ENCODE measurements at regions not wholly inside any gene's neighbourhood (a gene's known extent, or its start where the extent isn't known, plus 50 kb on each side); places are given as distances from the start of the nearest gene placed in this dataset.

GRCh38 chr2:21330786-21331391 lies 207.1 kb downstream of the TDRD15 start:
- WGBS (ENCODE audit: insufficient coverage, insufficient read length) = no CpG with 5 or more reads among the region's 5 CpGs
- Histone ChIP-seq H3K27ac (ENCODE audit: low read length) (no peak overlapping the region), H3K4me1 (ENCODE audit: control insufficient read depth, insufficient read depth, low read length) (no peaks in the 10 kb centered on the region), H3K36me3 (ENCODE audit: control insufficient read depth, insufficient read depth, low read length) (no peaks in the 10 kb centered on the region), H3K9me3 (ENCODE audit: control insufficient read depth, insufficient read depth, low read length) (no peaks in the 10 kb centered on the region), H3K4me3 (ENCODE audit: low read length) (no peak overlapping the region), H3K27me3 (ENCODE audit: control insufficient read depth, insufficient read depth, low read length) (no peaks in the 10 kb centered on the region)
- DNase-seq (ENCODE audit: low read depth, low spot score) = no peak

- Histone ChIP-seq H3K9me3 (ENCODE audit: control insufficient read depth, insufficient read depth, low read length) (no peaks in the 10 kb centered on the region), H3K27me3 (ENCODE audit: control insufficient read depth, insufficient read depth, low read length) (no peaks in the 10 kb centered on the region), H3K4me1 (ENCODE audit: control insufficient read depth, insufficient read depth, low read length) (no peaks in the 10 kb centered on the region), H3K4me3 (ENCODE audit: low read length) (no peak overlapping the region), H3K27ac (ENCODE audit: low read length) (no peak overlapping the region), H3K36me3 (ENCODE audit: control insufficient read depth, insufficient read depth, low read length) (no peaks in the 10 kb centered on the region)
- WGBS (ENCODE audit: insufficient coverage, insufficient read length) = no CpG with 5 or more reads among the region's 3 CpGs
- DNase-seq (ENCODE audit: low read depth, low spot score) = no peak
Observed at GRCh38 chr2:21331625-21332370, 208.0 kb downstream of the TDRD15 start.

GRCh38 chr2:21332993-21333625 lies 209.3 kb downstream of the TDRD15 start:
- DNase-seq (ENCODE audit: low read depth, low spot score) = no peak
- no peak overlapping the region for H3K27ac ChIP-seq (ENCODE audit: low read length)
- no CpG with 5 or more reads among the region's 5 CpGs for WGBS (ENCODE audit: insufficient coverage, insufficient read length)
- H3K9me3 ChIP-seq (ENCODE audit: control insufficient read depth, insufficient read depth, low read length) = no peaks in the 10 kb centered on the region
- H3K36me3 ChIP-seq (ENCODE audit: control insufficient read depth, insufficient read depth, low read length) = no peaks in the 10 kb centered on the region
- H3K4me1 ChIP-seq (ENCODE audit: control insufficient read depth, insufficient read depth, low read length) = no peaks in the 10 kb centered on the region
- H3K4me3 ChIP-seq (ENCODE audit: low read length) = no peak overlapping the region
- no peaks in the 10 kb centered on the region for H3K27me3 ChIP-seq (ENCODE audit: control insufficient read depth, insufficient read depth, low read length)

- no peak overlapping the region for H3K27ac ChIP-seq (ENCODE audit: low read length)
- WGBS (ENCODE audit: insufficient coverage, insufficient read length) = no CpG with 5 or more reads among the region's 2 CpGs
- no peaks in the 10 kb centered on the region for H3K27me3 ChIP-seq (ENCODE audit: control insufficient read depth, insufficient read depth, low read length)
- H3K4me1 ChIP-seq (ENCODE audit: control insufficient read depth, insufficient read depth, low read length) = no peaks in the 10 kb centered on the region
- no peaks in the 10 kb centered on the region for H3K9me3 ChIP-seq (ENCODE audit: control insufficient read depth, insufficient read depth, low read length)
- no peaks in the 10 kb centered on the region for H3K36me3 ChIP-seq (ENCODE audit: control insufficient read depth, insufficient read depth, low read length)
- DNase-seq (ENCODE audit: low read depth, low spot score) = no peak
- H3K4me3 ChIP-seq (ENCODE audit: low read length) = no peak overlapping the region
Observed at GRCh38 chr2:21333684-21334083, 209.9 kb downstream of the TDRD15 start.

- Histone ChIP-seq H3K4me1 (ENCODE audit: control insufficient read depth, insufficient read depth, low read length) (no peaks in the 10 kb centered on the region), H3K9me3 (ENCODE audit: control insufficient read depth, insufficient read depth, low read length) (no peaks in the 10 kb centered on the region), H3K36me3 (ENCODE audit: control insufficient read depth, insufficient read depth, low read length) (no peaks in the 10 kb centered on the region), H3K27me3 (ENCODE audit: control insufficient read depth, insufficient read depth, low read length) (no peaks in the 10 kb centered on the region), H3K27ac (ENCODE audit: low read length) (no peak overlapping the region), H3K4me3 (ENCODE audit: low read length) (no peak overlapping the region)
- WGBS (ENCODE audit: insufficient coverage, insufficient read length) = no CpG with 5 or more reads among the region's 2 CpGs
- no peak for DNase-seq (ENCODE audit: low read depth, low spot score)
Observed at GRCh38 chr2:21346984-21347383, 223.2 kb downstream of the TDRD15 start.

DNA sequence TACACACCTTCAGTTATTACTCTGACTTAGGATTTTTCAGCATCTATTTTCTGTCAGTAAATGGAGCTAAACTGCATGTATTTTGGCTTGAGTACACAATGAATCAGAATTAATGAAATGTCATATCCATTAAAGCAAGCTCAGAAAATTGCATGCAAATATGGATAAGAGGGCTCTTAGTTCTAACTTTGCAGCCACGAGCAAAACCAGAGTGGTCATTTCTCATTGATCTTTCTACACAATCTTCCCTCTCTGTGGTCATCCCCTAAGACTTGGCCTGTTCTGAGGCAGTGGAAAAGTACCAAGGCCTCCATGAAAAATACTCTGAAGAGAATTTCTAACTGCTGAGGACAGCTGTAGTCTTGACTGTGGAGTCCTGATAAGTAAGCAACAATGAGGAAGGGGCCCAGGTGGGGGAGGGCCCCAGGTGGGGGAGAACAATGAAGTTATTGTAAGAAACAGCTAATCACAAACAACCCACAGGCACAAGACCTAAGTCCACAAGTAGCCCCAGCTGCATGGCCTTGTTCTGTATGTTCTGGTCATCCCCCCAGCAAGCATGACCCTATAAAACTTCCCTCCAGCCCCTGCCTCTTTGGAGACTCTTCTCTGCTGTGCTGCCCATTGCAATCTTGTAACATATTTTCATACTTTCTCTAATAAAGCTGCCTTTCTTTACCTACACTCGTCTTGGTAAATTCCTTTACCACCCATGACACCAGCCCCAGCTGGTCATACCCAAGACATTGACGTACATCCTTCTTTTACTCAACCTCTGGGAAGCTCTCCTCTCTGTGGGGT lies 230.3 kb downstream of the TDRD15 start:
- Histone ChIP-seq H3K9me3 (ENCODE audit: control insufficient read depth, insufficient read depth, low read length) (no peaks in the 10 kb centered on the region), H3K4me3 (ENCODE audit: low read length) (no peak overlapping the region), H3K4me1 (ENCODE audit: control insufficient read depth, insufficient read depth, low read length) (no peaks in the 10 kb centered on the region), H3K27ac (ENCODE audit: low read length) (no peak overlapping the region), H3K36me3 (ENCODE audit: control insufficient read depth, insufficient read depth, low read length) (no peaks in the 10 kb centered on the region), H3K27me3 (ENCODE audit: control insufficient read depth, insufficient read depth, low read length) (no peaks in the 10 kb centered on the region)
- no CpG with 5 or more reads among the region's 3 CpGs for WGBS (ENCODE audit: insufficient coverage, insufficient read length)
- DNase-seq (ENCODE audit: low read depth, low spot score) = no peak

- DNase-seq (ENCODE audit: low read depth, low spot score) = no peak
- Histone ChIP-seq H3K27ac (ENCODE audit: low read length) (no peak overlapping the region), H3K4me3 (ENCODE audit: low read length) (no peak overlapping the region), H3K4me1 (ENCODE audit: control insufficient read depth, insufficient read depth, low read length) (no peaks in the 10 kb centered on the region), H3K9me3 (ENCODE audit: control insufficient read depth, insufficient read depth, low read length) (no peaks in the 10 kb centered on the region), H3K27me3 (ENCODE audit: control insufficient read depth, insufficient read depth, low read length) (no peaks in the 10 kb centered on the region), H3K36me3 (ENCODE audit: control insufficient read depth, insufficient read depth, low read length) (no peaks in the 10 kb centered on the region)
- WGBS (ENCODE audit: insufficient coverage, insufficient read length) = no CpG with 5 or more reads among the region's 9 CpGs
Observed at GRCh38 chr2:21356086-21356856, 232.5 kb downstream of the TDRD15 start.

DNA sequence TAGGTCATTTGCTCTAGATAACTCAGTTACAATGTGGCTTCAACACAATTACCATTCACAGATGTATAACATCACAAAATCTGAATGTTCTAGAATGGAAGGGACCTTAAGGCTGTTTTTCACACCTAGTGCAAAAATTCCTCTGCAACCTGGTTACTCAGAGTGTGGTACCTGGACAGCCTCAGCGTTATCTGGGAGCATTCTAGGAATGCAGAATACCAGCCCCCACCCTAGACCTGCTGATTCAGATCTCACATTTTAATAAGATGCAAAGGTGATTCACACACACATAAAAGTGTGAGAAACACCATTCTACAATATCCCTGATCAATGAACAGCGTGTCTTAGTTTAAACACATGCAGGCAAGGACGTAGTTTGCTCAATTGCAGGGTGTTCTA lies 233.1 kb downstream of the TDRD15 start:
- H3K9me3 ChIP-seq (ENCODE audit: control insufficient read depth, insufficient read depth, low read length) = no peaks in the 10 kb centered on the region
- no peaks in the 10 kb centered on the region for H3K27me3 ChIP-seq (ENCODE audit: control insufficient read depth, insufficient read depth, low read length)
- no peak overlapping the region for H3K27ac ChIP-seq (ENCODE audit: low read length)
- H3K4me1 ChIP-seq (ENCODE audit: control insufficient read depth, insufficient read depth, low read length) = no peaks in the 10 kb centered on the region
- no CpG with 5 or more reads among the region's 3 CpGs for WGBS (ENCODE audit: insufficient coverage, insufficient read length)
- no peak overlapping the region for H3K4me3 ChIP-seq (ENCODE audit: low read length)
- DNase-seq (ENCODE audit: low read depth, low spot score) = no peak
- no peaks in the 10 kb centered on the region for H3K36me3 ChIP-seq (ENCODE audit: control insufficient read depth, insufficient read depth, low read length)

DNA sequence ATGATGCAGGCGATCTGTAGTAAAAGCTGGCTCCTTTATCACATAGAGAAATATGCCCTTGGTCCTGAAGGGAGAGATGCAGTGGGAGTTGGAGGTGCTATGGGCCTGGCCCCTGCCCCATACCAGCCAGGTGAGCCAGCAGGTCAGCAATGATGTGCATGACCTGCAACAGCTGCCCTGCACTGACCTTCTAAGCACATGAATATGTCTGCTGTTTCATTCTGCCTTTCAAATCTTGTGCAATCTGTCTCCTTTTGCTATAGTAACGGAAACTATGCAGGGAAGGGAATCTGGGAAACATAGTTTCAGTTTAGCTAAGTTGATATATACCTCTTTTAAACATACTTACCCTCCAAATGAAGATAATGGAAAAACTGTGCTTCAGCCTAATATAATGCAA lies 235.2 kb downstream of the TDRD15 start:
- Histone ChIP-seq H3K27ac (ENCODE audit: low read length) (no peak overlapping the region), H3K4me1 (ENCODE audit: control insufficient read depth, insufficient read depth, low read length) (no peaks in the 10 kb centered on the region), H3K27me3 (ENCODE audit: control insufficient read depth, insufficient read depth, low read length) (no peaks in the 10 kb centered on the region), H3K36me3 (ENCODE audit: control insufficient read depth, insufficient read depth, low read length) (no peaks in the 10 kb centered on the region), H3K4me3 (ENCODE audit: low read length) (no peak overlapping the region), H3K9me3 (ENCODE audit: control insufficient read depth, insufficient read depth, low read length) (no peaks in the 10 kb centered on the region)
- WGBS (ENCODE audit: insufficient coverage, insufficient read length) = no CpG with 5 or more reads among the region's 2 CpGs
- DNase-seq (ENCODE audit: low read depth, low spot score) = no peak

- no peaks in the 10 kb centered on the region for H3K9me3 ChIP-seq (ENCODE audit: control insufficient read depth, insufficient read depth, low read length)
- H3K4me3 ChIP-seq (ENCODE audit: low read length) = no peak overlapping the region
- no peak for DNase-seq (ENCODE audit: low read depth, low spot score)
- H3K36me3 ChIP-seq (ENCODE audit: control insufficient read depth, insufficient read depth, low read length) = no peaks in the 10 kb centered on the region
- H3K27me3 ChIP-seq (ENCODE audit: control insufficient read depth, insufficient read depth, low read length) = no peaks in the 10 kb centered on the region
- no CpG with 5 or more reads among the region's 3 CpGs for WGBS (ENCODE audit: insufficient coverage, insufficient read length)
- H3K4me1 ChIP-seq (ENCODE audit: control insufficient read depth, insufficient read depth, low read length) = no peaks in the 10 kb centered on the region
- no peak overlapping the region for H3K27ac ChIP-seq (ENCODE audit: low read length)
Observed at GRCh38 chr2:21361384-21361783, 237.6 kb downstream of the TDRD15 start.

Measured in iPS DF 6.9 (cell line).